ENCODE measurements at regions not wholly inside any gene's neighbourhood (a gene's known extent, or its start where the extent isn't known, plus 50 kb on each side); places are given as distances from the start of the nearest gene placed in this dataset.

- no peak for TF ChIP-seq CTCF (IDR thresholded peaks at IDR 0.05; ENCODE audit: low read length)
- no peak for TF ChIP-seq EZH2 (optimal IDR thresholded peaks at IDR 0.05; ENCODE audit: low read depth, low read length)
- TF ChIP-seq EZH2phosphoT487 (IDR thresholded peaks at IDR 0.05; ENCODE audit: low read length), result no peak
- no peaks in the 10 kb centered on the region for H3K27me3 ChIP-seq (replicated peaks; ENCODE audit: insufficient read depth, low read length)
Measured at GRCh38 chr4:54495641-54496040, 162.1 kb upstream of the KIT start.

GRCh38 chr4:54496412-54496811, 161.3 kb upstream of the KIT start:
- Histone ChIP-seq H3K4me2 (ENCODE audit: low read depth, low read length) (no peak overlapping the region), H3K9ac (ENCODE audit: low read length) (no peak overlapping the region), H3K79me2 (ENCODE audit: low read length) (no peaks in the 10 kb centered on the region), H3F3A (ENCODE audit: insufficient read depth, low read length) (no peaks in the 10 kb centered on the region), H3K9me2 (replicated peaks; ENCODE audit: insufficient read depth, low read length) (no peaks in the 10 kb centered on the region), H3K4me3 (ENCODE audit: low read length) (no peak overlapping the region), H2AFZ (ENCODE audit: low read length) (no peak overlapping the region), H3K27ac (ENCODE audit: low read length) (no peak overlapping the region), H3K4me1 (ENCODE audit: low read length) (no peaks in the 10 kb centered on the region), H3K9me3 (replicated peaks; ENCODE audit: insufficient read depth, low read length) (no peaks in the 10 kb centered on the region), H4K20me1 (ENCODE audit: insufficient read depth, low read length) (no peaks in the 10 kb centered on the region), H3K36me3 (replicated peaks; ENCODE audit: insufficient read depth, low read length) (no peaks in the 10 kb centered on the region), H3K27me3 (replicated peaks; ENCODE audit: insufficient read depth, low read length) (no peaks in the 10 kb centered on the region)
- no peak for DNase-seq
- no peak for TF ChIP-seq CTCF (IDR thresholded peaks at IDR 0.05; ENCODE audit: low read length)
- TF ChIP-seq EZH2phosphoT487 (IDR thresholded peaks at IDR 0.05; ENCODE audit: low read length), result no peak
- TF ChIP-seq EZH2 (optimal IDR thresholded peaks at IDR 0.05; ENCODE audit: low read depth, low read length), result no peak

More at GRCh38 chr4:54495641-54496040, 162.1 kb upstream of the KIT start:
- Histone ChIP-seq H3K79me2 (ENCODE audit: low read length) (no peaks in the 10 kb centered on the region), H3K27ac (ENCODE audit: low read length) (no peak overlapping the region), H3K9ac (ENCODE audit: low read length) (no peak overlapping the region), H3K9me2 (replicated peaks; ENCODE audit: insufficient read depth, low read length) (no peaks in the 10 kb centered on the region), H4K20me1 (ENCODE audit: insufficient read depth, low read length) (no peaks in the 10 kb centered on the region), H3K4me1 (ENCODE audit: low read length) (no peaks in the 10 kb centered on the region), H3K9me3 (replicated peaks; ENCODE audit: insufficient read depth, low read length) (no peaks in the 10 kb centered on the region), H3F3A (ENCODE audit: insufficient read depth, low read length) (no peaks in the 10 kb centered on the region), H2AFZ (ENCODE audit: low read length) (no peak overlapping the region), H3K4me2 (ENCODE audit: low read depth, low read length) (no peak overlapping the region), H3K36me3 (replicated peaks; ENCODE audit: insufficient read depth, low read length) (no peaks in the 10 kb centered on the region), H3K4me3 (ENCODE audit: low read length) (no peak overlapping the region)
- no peak for DNase-seq

- Histone ChIP-seq H3K4me1 (ENCODE audit: low read length) (no peaks in the 10 kb centered on the region), H3K9me2 (replicated peaks; ENCODE audit: insufficient read depth, low read length) (no peaks in the 10 kb centered on the region), H3K9ac (ENCODE audit: low read length) (no peak overlapping the region), H3K79me2 (ENCODE audit: low read length) (no peaks in the 10 kb centered on the region), H3K27ac (ENCODE audit: low read length) (no peak overlapping the region), H3K4me2 (ENCODE audit: low read depth, low read length) (no peak overlapping the region), H4K20me1 (ENCODE audit: insufficient read depth, low read length) (no peaks in the 10 kb centered on the region), H3K9me3 (replicated peaks; ENCODE audit: insufficient read depth, low read length) (no peaks in the 10 kb centered on the region), H3K4me3 (ENCODE audit: low read length) (no peak overlapping the region), H3F3A (ENCODE audit: insufficient read depth, low read length) (no peaks in the 10 kb centered on the region), H3K27me3 (replicated peaks; ENCODE audit: insufficient read depth, low read length) (no peaks in the 10 kb centered on the region), H2AFZ (ENCODE audit: low read length) (no peak overlapping the region), H3K36me3 (replicated peaks; ENCODE audit: insufficient read depth, low read length) (no peaks in the 10 kb centered on the region)
- DNase-seq, result no peak
- no peak for TF ChIP-seq EZH2 (optimal IDR thresholded peaks at IDR 0.05; ENCODE audit: low read depth, low read length)
- no peak for TF ChIP-seq CTCF (IDR thresholded peaks at IDR 0.05; ENCODE audit: low read length)
- TF ChIP-seq EZH2phosphoT487 (IDR thresholded peaks at IDR 0.05; ENCODE audit: low read length), result no peak
Measured at GRCh38 chr4:54497947-54498346, 159.8 kb upstream of the KIT start.
